A549 (cell line): ENCODE measurements at regions not wholly inside any gene's neighbourhood (a gene's known extent, or its start where the extent isn't known, plus 50 kb on each side); places are given as distances from the start of the nearest gene placed in this dataset.
A peak's percentile ranks its signal among the peaks of the same experiment; 100 is the strongest.

Source experiments
- ATAC-seq, 2 experiments: fragments of 200-7000 bp in 1 of 2; fragments of >200 bp in 1 of 2; cut with Nextera tagmentation in 1 of 2; cut with Tn5 transposase in 1 of 2; 3 replicates each; pipeline versions ENCODE4 v1.8.0 to v1.9.1; 2018 to 2020; ENCODE audit warnings: mild to moderate bottlenecking in 1 of 2, moderate library complexity in 1 of 2
- CTCF ChIA-PET: fragments of 300-600 bp; sonication (Branson Sonifier 250); formaldehyde crosslinking; extraction: SDS; loops from one replicate; lab custom pipeline; 2021; ENCODE audit warnings: antibody characterized with exemption, inconsistent platforms; lab: Yijun Ruan, JAX
- POLR2A ChIA-PET: fragments of 350-600 bp; formaldehyde crosslinking; extraction: SDS; loops from one replicate; lab custom pipeline; 2021; ENCODE audit warnings: antibody characterized with exemption, inconsistent platforms; lab: Yijun Ruan, JAX
- DNase-seq, 2 experiments: peaks; one replicate each; pipeline versions ENCODE4 v3.0.0 to v3.0.0-alpha.2; 2011 to 2016; ENCODE audit warnings: low read depth in 1 of 2, low spot score in 1 of 2
- FAIRE-seq: peaks from 2 replicates; lab custom pipeline; 2011; peaks lifted over from hg19 to GRCh38; lab: Jason Lieb, UNC
- H3K27ac ChIP-seq, 2 experiments: fragments of >200 bp; sonication (Bioruptor Twin); formaldehyde crosslinking; 3 replicates each; pipeline ENCODE4 v1.5.1; 2016 to 2017
- H3K4me1 ChIP-seq: fragments of >200 bp; sonication (Bioruptor Twin); formaldehyde crosslinking; 3 replicates; pipeline ENCODE4 v1.6.1; 2016
- H3K4me2 ChIP-seq: fragments of >200 bp; sonication (Bioruptor Twin); formaldehyde crosslinking; 3 replicates; pipeline ENCODE4 v1.6.1; 2016
- H3K4me3 ChIP-seq: fragments of >200 bp; sonication (Bioruptor Twin); formaldehyde crosslinking; 3 replicates; pipeline ENCODE4 v1.5.1; 2016
- H3K9me3 ChIP-seq: fragments of >200 bp; sonication (Bioruptor Twin); formaldehyde crosslinking; 3 replicates; pipeline ENCODE4 v1.6.1; 2016
- CHD2 ChIP-seq: fragments of 150-350 bp; IDR thresholded peaks from 2 replicates; pipeline ENCODE4 v1.6.1; 2014; ENCODE audit warnings: low read length; ENCODE audit not compliant: partially characterized antibody
- FOSL2 ChIP-seq, 2 experiments: fragments of 450-650 bp in 1 of 2; fragments of >200 bp in 1 of 2; sonication (Bioruptor Twin) in 1 of 2; formaldehyde crosslinking; IDR thresholded peaks; 2 replicates each; pipeline versions ENCODE4 v1.5.0 to v1.6.1; 2016 to 2020; ENCODE audit warnings: mild to moderate bottlenecking in 1 of 2, moderate library complexity in 1 of 2
- FOXS1 ChIP-seq: fragments of 250-450 bp; sonication (Bioruptor Pico); IDR thresholded peaks from 2 replicates; pipeline ENCODE4 v1.5.0; 2020; ENCODE audit warnings: mild to moderate bottlenecking, moderate library complexity
- HOXA7 ChIP-seq: fragments of 250-450 bp; sonication (Bioruptor Pico); IDR thresholded peaks from 2 replicates; pipeline ENCODE4 v1.5.0; 2020; ENCODE audit warnings: mild to moderate bottlenecking, moderate library complexity
- HOXB13 ChIP-seq: fragments of 250-450 bp; sonication (Bioruptor Pico); IDR thresholded peaks from 2 replicates; pipeline ENCODE4 v1.5.0; 2020; ENCODE audit warnings: low read depth, mild to moderate bottlenecking, moderate library complexity
- JUN ChIP-seq, 2 experiments: fragments of >200 bp; sonication (Bioruptor Twin); formaldehyde crosslinking; IDR thresholded peaks; 2 replicates in 1 of 2; 3 replicates in 1 of 2; pipeline ENCODE4 v1.6.1; 2016 to 2017
- JUNB ChIP-seq: fragments of >200 bp; sonication (Bioruptor Twin); formaldehyde crosslinking; IDR thresholded peaks from 2 replicates; pipeline ENCODE4 v1.6.1; 2016
- PHF8 ChIP-seq: fragments of 200-600 bp; sonication (generic); IDR thresholded peaks from 2 replicates; pipeline ENCODE4 v1.6.1; 2016; ENCODE audit warnings: low read depth, mild to moderate bottlenecking, antibody characterized with exemption, moderate library complexity, borderline replicate concordance
- POLR2AphosphoS2 ChIP-seq: conservative IDR thresholded peaks from 2 replicates; pipeline ENCODE4 v1.6.1; 2012; ENCODE audit warnings: low read length, improper control_type of control experiment, inconsistent platforms
- RARB ChIP-seq: fragments of 250-450 bp; sonication (Bioruptor Pico); IDR thresholded peaks from 2 replicates; pipeline ENCODE4 v1.8.0; 2021; ENCODE audit warnings: mild to moderate bottlenecking, moderate library complexity
- RCOR1 ChIP-seq: fragments of 150-350 bp; IDR thresholded peaks from 2 replicates; pipeline ENCODE4 v1.6.1; 2014; ENCODE audit warnings: antibody characterized with exemption, low read length, low read depth
- REST ChIP-seq: fragments of 200-600 bp; sonication (generic); IDR thresholded peaks from 2 replicates; pipeline ENCODE4 v1.6.1; 2016; ENCODE audit warnings: antibody characterized with exemption, mild to moderate bottlenecking, moderate library complexity
- TFCP2L1 ChIP-seq: fragments of 250-450 bp; sonication (Bioruptor Pico); IDR thresholded peaks from 2 replicates; pipeline ENCODE4 v1.5.0; 2021; ENCODE audit warnings: mild to moderate bottlenecking
- ZC3H11A ChIP-seq: fragments of 450-650 bp; IDR thresholded peaks from 2 replicates; pipeline ENCODE4 v1.6.1; 2014; ENCODE audit warnings: antibody characterized with exemption, mild to moderate bottlenecking
- ZNF302 ChIP-seq: fragments of 250-450 bp; sonication (Bioruptor Pico); IDR thresholded peaks from 2 replicates; pipeline ENCODE4 v1.9.0; 2021; ENCODE audit warnings: inconsistent platforms, mild to moderate bottlenecking, moderate library complexity
- ZSCAN20 ChIP-seq: fragments of 250-450 bp; sonication (Bioruptor Pico); IDR thresholded peaks from 2 replicates; pipeline ENCODE4 v1.8.0; 2022; ENCODE audit warnings: mild to moderate bottlenecking, moderate library complexity
- WGBS: methylation state at CpG from one replicate; pipeline ENCODE4 v1.1.6; 2017; ENCODE audit errors: missing lambda C conversion rate; 5-methylcytosine and 5-hydroxymethylcytosine counted together
- TF ChIP-seq, protein P1 (sequence below): IDR thresholded peaks from 2 replicates; pipeline ENCODE4 v1.6.1; 2012; ENCODE audit warnings: low read depth, borderline replicate concordance
- TF ChIP-seq, protein P2 (sequence below): fragments of 450-650 bp; IDR thresholded peaks from 2 replicates; pipeline ENCODE4 v1.6.1; 2014; ENCODE audit warnings: antibody characterized with exemption

GRCh38 chr11:113549611-113550578, 74.7 kb upstream of the DRD2 start:
- ChIA-PET CTCF (interaction anchor here (1.2 kb wide), 1 partner anchor 17 kb away, joined by 3 read pairs; no protein-coding TSS in a partner anchor), POLR2A (no interaction called here)
- Histone ChIP-seq H3K4me1 (0 out of 3 replicates have a peak, but pooled peaks cover 5% of the 10 kb centered on the region), H3K27ac (no peak overlapping the region), H3K4me3 (no peak overlapping the region), H3K4me2 (no peak overlapping the region), H3K9me3 (no peaks in the 10 kb centered on the region)
- FAIRE-seq = no peak
- DNase-seq = no peak
- ATAC-seq = 0 out of 6 replicates have a peak, but pooled peaks of 1 of the 2 experiments have one; percentile 13
- 32% methylated on average over 6 of the region's 6 CpGs for WGBS
- TF ChIP-seq ZSCAN20 = no peak
- TF ChIP-seq, protein P1, sequence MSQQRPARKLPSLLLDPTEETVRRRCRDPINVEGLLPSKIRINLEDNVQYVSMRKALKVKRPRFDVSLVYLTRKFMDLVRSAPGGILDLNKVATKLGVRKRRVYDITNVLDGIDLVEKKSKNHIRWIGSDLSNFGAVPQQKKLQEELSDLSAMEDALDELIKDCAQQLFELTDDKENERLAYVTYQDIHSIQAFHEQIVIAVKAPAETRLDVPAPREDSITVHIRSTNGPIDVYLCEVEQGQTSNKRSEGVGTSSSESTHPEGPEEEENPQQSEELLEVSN = no peak

DNA sequence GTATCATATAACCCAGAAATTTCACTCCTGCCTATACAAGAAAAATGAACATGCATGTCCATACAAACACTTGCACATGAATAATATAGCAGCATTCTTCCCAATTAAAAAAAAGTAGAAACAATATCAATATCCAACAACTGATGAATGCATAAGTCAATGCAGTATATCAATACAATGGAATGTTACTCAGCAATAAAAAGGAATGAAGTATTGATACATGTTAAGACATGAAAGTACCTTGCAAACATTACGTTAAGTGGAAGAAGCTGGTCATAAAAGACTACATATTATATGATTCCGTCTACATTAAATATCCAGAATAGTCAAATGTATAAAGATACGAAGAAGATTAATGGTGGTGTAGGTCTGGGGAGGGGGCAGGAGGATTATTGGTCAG, 73.9 kb upstream of the DRD2 start:
- H3K9me3 ChIP-seq = no peaks in the 10 kb centered on the region
- WGBS = 22% methylated on average over 3 of the region's 3 CpGs
- no peak for DNase-seq
- ATAC-seq = no peak
- 0 out of 3 replicates have a peak, but pooled peaks cover 5% of the 10 kb centered on the region for H3K4me1 ChIP-seq
- no peak overlapping the region for H3K4me2 ChIP-seq
- ChIA-PET CTCF (interaction anchor here (1.2 kb wide), 1 partner anchor 17 kb away, joined by 3 read pairs; no protein-coding TSS in a partner anchor), POLR2A (no interaction called here)
- TF ChIP-seq FOXS1 (no peak), ZC3H11A (no peak), RARB (CRISPR knock-in tag) (no peak), JUNB (no peak), HOXA7 (CRISPR knock-in tag) (no peak), POLR2AphosphoS2 (no peak), RCOR1 (no peak), HOXB13 (CRISPR knock-in tag) (no peak), CHD2 (no peak), FOSL2 (IDR thresholded peaks at IDR 0.05) (no peak), FOSL2 (CRISPR knock-in tag; IDR thresholded peaks at IDR 0.05) (no peak), REST (no peak), JUN (IDR thresholded peaks at IDR 0.05) (no peak), TFCP2L1 (no peak), ZNF302 (no peak), PHF8 (no peak)
- TF ChIP-seq, protein P2, sequence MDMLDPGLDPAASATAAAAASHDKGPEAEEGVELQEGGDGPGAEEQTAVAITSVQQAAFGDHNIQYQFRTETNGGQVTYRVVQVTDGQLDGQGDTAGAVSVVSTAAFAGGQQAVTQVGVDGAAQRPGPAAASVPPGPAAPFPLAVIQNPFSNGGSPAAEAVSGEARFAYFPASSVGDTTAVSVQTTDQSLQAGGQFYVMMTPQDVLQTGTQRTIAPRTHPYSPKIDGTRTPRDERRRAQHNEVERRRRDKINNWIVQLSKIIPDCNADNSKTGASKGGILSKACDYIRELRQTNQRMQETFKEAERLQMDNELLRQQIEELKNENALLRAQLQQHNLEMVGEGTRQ = no peak
- no peak overlapping the region for H3K27ac ChIP-seq
- no peak overlapping the region for H3K4me3 ChIP-seq
- FAIRE-seq = no peak
